ENCODE measurements at regions not wholly inside any gene's neighbourhood (a gene's known extent, or its start where the extent isn't known, plus 50 kb on each side); places are given as distances from the start of the nearest gene placed in this dataset.

DNA sequence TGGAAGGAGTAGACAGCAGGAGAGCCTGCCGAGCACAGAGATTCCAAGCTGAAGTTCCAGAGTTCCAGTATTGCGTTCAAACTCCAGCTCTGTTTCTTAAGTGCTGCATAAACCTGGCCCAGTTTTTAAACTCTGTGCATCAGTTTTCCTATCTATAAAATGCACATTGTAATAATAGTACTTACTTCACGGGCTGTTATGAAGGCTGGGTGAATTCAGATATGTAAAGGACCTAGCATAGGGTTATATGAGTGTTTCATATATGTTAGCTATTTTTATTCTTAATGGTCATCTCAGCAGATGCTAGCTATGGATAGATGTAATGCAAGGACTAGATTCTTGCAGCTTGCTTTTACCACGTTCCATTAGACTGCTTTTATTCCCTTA, 293.1 kb upstream of the SEMA3C start:
- intact Hi-C loops (cut with micrococcal nuclease; ENCODE audit: unreplicated experiment), result no loop called here
- no peak for DNase-seq
- BruUV-seq (replicated peaks), result no TSS peak
- Histone ChIP-seq H3K27me3 (replicated peaks; ENCODE audit: control insufficient read depth, insufficient read depth, low read length) (no peaks in the 10 kb centered on the region), H3K36me3 (ENCODE audit: control insufficient read depth, insufficient read depth, low read length) (no peaks in the 10 kb centered on the region), H3K4me1 (no peaks in the 10 kb centered on the region), H3K9me3 (no peaks in the 10 kb centered on the region), H3K4me3 (ENCODE audit: low read depth, low read length) (no peak overlapping the region)
- TF ChIP-seq, protein P1, sequence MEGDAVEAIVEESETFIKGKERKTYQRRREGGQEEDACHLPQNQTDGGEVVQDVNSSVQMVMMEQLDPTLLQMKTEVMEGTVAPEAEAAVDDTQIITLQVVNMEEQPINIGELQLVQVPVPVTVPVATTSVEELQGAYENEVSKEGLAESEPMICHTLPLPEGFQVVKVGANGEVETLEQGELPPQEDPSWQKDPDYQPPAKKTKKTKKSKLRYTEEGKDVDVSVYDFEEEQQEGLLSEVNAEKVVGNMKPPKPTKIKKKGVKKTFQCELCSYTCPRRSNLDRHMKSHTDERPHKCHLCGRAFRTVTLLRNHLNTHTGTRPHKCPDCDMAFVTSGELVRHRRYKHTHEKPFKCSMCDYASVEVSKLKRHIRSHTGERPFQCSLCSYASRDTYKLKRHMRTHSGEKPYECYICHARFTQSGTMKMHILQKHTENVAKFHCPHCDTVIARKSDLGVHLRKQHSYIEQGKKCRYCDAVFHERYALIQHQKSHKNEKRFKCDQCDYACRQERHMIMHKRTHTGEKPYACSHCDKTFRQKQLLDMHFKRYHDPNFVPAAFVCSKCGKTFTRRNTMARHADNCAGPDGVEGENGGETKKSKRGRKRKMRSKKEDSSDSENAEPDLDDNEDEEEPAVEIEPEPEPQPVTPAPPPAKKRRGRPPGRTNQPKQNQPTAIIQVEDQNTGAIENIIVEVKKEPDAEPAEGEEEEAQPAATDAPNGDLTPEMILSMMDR (IDR thresholded peaks at IDR 0.05; ENCODE audit: insufficient read depth in 1 of 2, low read depth in 1 of 2, low read length in 1 of 2, severe bottlenecking in 1 of 2, unreplicated experiment in 1 of 2), result no peak
- ChIA-PET CTCF (no interaction called here), POLR2A (no interaction called here)
- Mint-ChIP-seq H3K4me1 (ENCODE audit: low read depth, unreplicated experiment) (no peaks in the 10 kb centered on the region), H3K9me3 (ENCODE audit: unreplicated experiment) (no peaks in the 10 kb centered on the region), H3K4me3 (ENCODE audit: unreplicated experiment) (no peak overlapping the region), H3K36me3 (ENCODE audit: insufficient read depth, unreplicated experiment) (no peaks in the 10 kb centered on the region), H3K27me3 (ENCODE audit: insufficient read depth, unreplicated experiment) (no peaks in the 10 kb centered on the region), H3K27ac (ENCODE audit: unreplicated experiment) (no peak overlapping the region)

DNA sequence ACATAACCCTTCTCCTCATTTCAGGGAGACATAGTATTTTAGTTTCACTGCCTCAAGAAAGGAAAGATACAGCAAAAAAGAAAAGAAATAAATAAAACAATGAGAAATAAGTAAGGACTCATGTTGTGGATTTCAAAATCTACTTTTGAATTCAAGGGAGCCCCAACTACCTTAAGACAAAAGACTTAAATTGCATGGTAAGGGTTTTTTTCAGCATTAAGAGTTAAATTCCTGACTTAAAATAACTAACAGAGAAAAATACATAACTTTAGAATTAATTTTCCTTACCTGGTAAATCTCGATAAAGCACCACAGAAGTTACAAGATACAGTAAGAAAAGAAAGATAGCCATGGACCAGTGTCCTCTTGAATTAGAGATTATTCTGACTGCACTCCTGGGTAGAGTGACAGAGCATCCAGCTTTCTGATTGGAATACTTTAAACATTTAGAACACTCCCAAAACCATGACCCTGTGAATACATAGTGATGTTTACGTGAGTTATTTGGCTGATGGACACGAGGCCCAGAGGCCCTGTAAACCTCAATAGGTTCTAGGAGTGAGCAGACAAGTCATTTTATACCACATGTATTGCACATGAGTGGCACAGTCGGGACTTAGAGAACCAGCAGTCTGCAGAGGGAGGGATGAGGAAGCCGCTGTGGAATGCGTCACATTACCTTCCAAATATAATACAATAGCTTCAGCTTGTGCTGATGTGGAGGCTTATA, 292.5 kb upstream of the SEMA3C start:
- H3K4me1 ChIP-seq, result no peaks in the 10 kb centered on the region
- Mint-ChIP-seq H3K36me3 (ENCODE audit: insufficient read depth, unreplicated experiment) (no peaks in the 10 kb centered on the region), H3K27me3 (ENCODE audit: insufficient read depth, unreplicated experiment) (no peaks in the 10 kb centered on the region), H3K4me1 (ENCODE audit: low read depth, unreplicated experiment) (no peaks in the 10 kb centered on the region), H3K4me3 (ENCODE audit: unreplicated experiment) (no peak overlapping the region), H3K9me3 (ENCODE audit: unreplicated experiment) (no peaks in the 10 kb centered on the region), H3K27ac (ENCODE audit: unreplicated experiment) (no peak overlapping the region)
- no peaks in the 10 kb centered on the region for H3K9me3 ChIP-seq
- intact Hi-C loops (cut with micrococcal nuclease; ENCODE audit: unreplicated experiment), result no loop called here
- DNase-seq, result no peak
- ChIA-PET CTCF (no interaction called here), POLR2A (no interaction called here)
- H3K27me3 ChIP-seq (replicated peaks; ENCODE audit: control insufficient read depth, insufficient read depth, low read length), result no peaks in the 10 kb centered on the region
- BruUV-seq (replicated peaks), result no TSS peak
- H3K4me3 ChIP-seq (ENCODE audit: low read depth, low read length), result no peak overlapping the region
- TF ChIP-seq, protein P1 (IDR thresholded peaks at IDR 0.05; ENCODE audit: insufficient read depth in 1 of 2, low read depth in 1 of 2, low read length in 1 of 2, severe bottlenecking in 1 of 2, unreplicated experiment in 1 of 2), result no peak
- no peaks in the 10 kb centered on the region for H3K36me3 ChIP-seq (ENCODE audit: control insufficient read depth, insufficient read depth, low read length)

DNA sequence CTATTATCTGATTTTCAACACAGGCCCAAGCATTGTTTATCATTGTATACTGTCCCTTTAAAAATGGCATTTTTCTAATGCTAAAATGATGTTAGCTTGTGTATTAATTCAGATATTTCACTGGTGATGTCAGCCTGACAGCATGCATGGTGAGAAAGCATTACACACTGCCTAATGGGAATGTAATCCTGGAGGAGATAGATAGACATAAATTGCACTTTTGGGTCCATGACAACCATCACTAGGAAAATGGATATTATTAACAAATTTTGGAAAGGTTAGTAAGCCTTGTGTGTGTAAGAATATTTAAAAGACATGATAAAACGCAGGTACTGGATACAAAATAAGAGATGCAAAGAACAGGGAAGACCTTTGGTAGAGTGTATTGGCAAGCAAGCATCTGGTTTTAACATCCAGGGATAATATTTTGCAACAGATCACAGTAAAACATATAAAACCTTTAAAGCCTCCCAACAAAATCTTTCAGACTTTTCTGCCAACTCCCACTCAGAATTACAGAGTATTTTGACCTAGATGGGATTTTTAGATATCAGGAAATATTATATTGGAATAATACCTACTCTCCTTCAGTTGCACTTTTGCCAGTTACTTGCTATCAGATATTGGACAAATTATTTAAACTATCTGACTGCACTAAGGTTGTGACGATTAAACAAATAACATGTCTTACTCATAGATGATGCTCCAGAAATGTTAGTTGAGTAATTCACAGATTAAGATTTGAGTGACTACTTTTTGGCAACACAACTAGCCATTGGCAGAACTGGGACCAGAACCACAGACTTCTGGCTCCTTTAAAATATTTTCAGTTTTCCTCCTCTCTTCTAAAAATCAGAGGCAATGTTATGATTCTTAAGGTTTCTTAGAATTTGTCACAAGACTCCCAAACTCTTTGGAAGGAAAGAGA, 291.6 kb upstream of the SEMA3C start:
- Histone ChIP-seq H3K36me3 (ENCODE audit: control insufficient read depth, insufficient read depth, low read length) (no peaks in the 10 kb centered on the region), H3K9me3 (no peaks in the 10 kb centered on the region), H3K27me3 (replicated peaks; ENCODE audit: control insufficient read depth, insufficient read depth, low read length) (no peaks in the 10 kb centered on the region), H3K4me1 (no peaks in the 10 kb centered on the region), H3K4me3 (ENCODE audit: low read depth, low read length) (no peak overlapping the region)
- ChIA-PET CTCF (no interaction called here), POLR2A (no interaction called here)
- H3K27me3 Mint-ChIP-seq (ENCODE audit: insufficient read depth, unreplicated experiment), result no peaks in the 10 kb centered on the region
- no peaks in the 10 kb centered on the region for H3K4me1 Mint-ChIP-seq (ENCODE audit: low read depth, unreplicated experiment)
- no TSS peak for BruUV-seq (replicated peaks)
- H3K27ac Mint-ChIP-seq (ENCODE audit: unreplicated experiment), result no peak overlapping the region
- intact Hi-C loops (cut with micrococcal nuclease; ENCODE audit: unreplicated experiment), result no loop called here
- no peaks in the 10 kb centered on the region for H3K9me3 Mint-ChIP-seq (ENCODE audit: unreplicated experiment)
- H3K4me3 Mint-ChIP-seq (ENCODE audit: unreplicated experiment), result no peak overlapping the region
- DNase-seq, result no peak
- TF ChIP-seq, protein P1 (IDR thresholded peaks at IDR 0.05; ENCODE audit: insufficient read depth in 1 of 2, low read depth in 1 of 2, low read length in 1 of 2, severe bottlenecking in 1 of 2, unreplicated experiment in 1 of 2), result no peak
- H3K36me3 Mint-ChIP-seq (ENCODE audit: insufficient read depth, unreplicated experiment), result no peaks in the 10 kb centered on the region
